ENCODE measurements at regions not wholly inside any gene's neighbourhood (a gene's known extent, or its start where the extent isn't known, plus 50 kb on each side); places are given as distances from the start of the nearest gene placed in this dataset.

DNA sequence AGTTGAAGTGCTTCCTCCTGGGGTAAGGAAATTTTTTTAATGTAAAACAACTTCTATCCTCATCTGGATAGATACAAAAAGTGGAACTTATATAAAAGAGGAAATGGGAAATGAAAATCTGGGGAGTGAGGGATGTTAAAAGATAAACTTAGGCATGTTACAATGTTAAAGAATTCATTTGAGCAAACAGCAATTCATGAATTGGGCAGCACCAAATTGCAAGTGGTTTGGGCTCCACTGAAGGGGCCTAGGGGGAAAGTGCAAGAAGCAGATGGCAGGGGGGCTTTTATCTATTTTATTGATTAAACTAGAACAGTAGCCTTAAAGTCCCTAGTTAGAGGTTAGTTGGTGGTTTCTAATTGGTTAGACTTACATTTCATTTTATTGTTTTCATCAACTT, 118.1 kb upstream of the NAP1L1 start:
- TF ChIP-seq CTCF (IDR thresholded peaks at IDR 0.05; ENCODE audit: low read depth, low read length), result no peak
- no peak overlapping the region for H3K4me3 ChIP-seq (ENCODE audit: low read depth, low read length)

DNA sequence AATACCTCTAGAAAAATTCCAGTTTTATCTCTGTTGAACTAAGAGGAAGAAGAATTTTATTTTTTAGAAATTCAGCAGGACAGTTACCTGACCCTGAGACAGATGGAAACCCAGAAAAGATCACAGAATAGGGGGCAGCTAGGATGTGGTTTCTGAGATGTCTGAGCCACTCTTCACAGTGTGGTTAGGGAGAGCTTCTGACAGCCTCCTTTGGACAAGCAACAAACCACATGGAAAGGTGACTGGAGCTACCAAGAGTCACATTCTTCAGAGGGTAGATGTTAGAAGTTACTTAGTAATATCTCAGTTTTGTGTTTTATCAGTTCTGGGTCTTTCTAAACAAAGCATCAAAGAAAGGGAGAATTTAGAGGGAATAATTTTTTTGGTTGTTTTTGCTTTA, 117.3 kb upstream of the NAP1L1 start:
- no peak for TF ChIP-seq CTCF (IDR thresholded peaks at IDR 0.05; ENCODE audit: low read depth, low read length)

GRCh38 chr12:76201316-76201715, 116.8 kb upstream of the NAP1L1 start:
- TF ChIP-seq CTCF (IDR thresholded peaks at IDR 0.05; ENCODE audit: low read depth, low read length), result no peak

More for the DNA sequence above, 117.3 kb upstream of the NAP1L1 start:
- no peak overlapping the region for H3K4me3 ChIP-seq (ENCODE audit: low read depth, low read length)

DNA sequence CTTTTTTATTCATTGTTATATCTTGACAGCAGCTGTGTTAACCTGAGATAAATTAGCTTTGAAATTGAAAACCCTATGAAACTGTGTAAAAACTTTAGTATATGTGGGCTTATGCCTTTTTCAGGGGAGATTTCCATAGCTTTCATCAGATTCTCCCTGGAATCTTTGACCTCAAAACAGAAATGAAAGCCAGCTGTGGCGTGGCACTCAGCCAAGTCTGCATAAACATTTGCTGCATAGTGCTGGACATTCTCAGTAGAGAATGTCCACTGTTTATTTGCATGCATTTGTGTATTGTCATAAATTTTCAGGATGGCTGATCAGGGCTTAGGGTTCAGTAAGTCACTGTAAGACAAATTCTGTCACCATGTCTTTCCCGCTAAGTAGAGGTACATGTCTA, 115.3 kb upstream of the NAP1L1 start:
- H3K4me3 ChIP-seq (ENCODE audit: low read depth, low read length), result no peak overlapping the region
- no peak for TF ChIP-seq CTCF (IDR thresholded peaks at IDR 0.05; ENCODE audit: low read depth, low read length)

More at GRCh38 chr12:76201316-76201715, 116.8 kb upstream of the NAP1L1 start:
- no peak overlapping the region for H3K4me3 ChIP-seq (ENCODE audit: low read depth, low read length)

DNA sequence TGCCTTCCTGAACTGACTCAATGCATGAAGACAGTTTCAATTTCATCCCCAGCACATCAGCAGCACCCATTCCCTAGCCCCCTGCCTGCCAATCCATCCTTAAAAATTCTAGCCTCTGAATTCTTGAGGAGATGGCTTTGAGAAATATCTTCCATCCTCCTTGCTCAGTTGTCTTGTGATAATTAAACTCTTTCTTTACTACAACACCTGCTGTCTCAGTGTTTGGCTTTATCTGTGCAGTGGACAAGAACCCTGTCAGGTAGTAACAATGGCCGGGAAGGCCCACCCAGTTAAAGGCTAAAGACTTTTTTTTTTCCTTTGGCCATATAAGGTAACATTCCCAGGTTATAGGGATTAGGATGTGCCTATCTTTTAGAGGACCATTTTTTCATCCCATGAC, 114.4 kb upstream of the NAP1L1 start:
- TF ChIP-seq CTCF (IDR thresholded peaks at IDR 0.05; ENCODE audit: low read depth, low read length), result no peak
- no peak overlapping the region for H3K4me3 ChIP-seq (ENCODE audit: low read depth, low read length)

- TF ChIP-seq CTCF (IDR thresholded peaks at IDR 0.05; ENCODE audit: low read depth, low read length), result no peak
- no peak overlapping the region for H3K4me3 ChIP-seq (ENCODE audit: low read depth, low read length)
Observed at GRCh38 chr12:76197283-76197682, 112.8 kb upstream of the NAP1L1 start.

DNA sequence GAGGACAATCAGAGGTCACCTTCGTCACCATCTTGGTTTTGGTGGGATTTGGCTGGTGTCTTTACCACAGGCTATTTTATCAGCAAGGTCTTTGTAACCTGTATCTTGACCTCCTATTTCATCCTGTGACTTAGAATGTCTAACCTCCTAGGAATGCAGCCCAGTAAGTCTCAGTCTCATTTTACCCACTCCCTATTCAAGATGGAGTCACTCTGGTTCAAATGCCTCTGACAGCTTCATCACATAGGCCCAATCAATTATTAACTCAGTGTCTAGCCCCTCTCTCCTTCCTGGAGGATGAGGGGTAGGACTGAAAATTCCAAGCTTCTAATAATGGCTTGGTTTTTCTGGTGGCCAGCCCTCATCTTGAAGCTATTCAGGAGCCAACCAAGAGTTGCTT, 111.4 kb upstream of the NAP1L1 start:
- no peak overlapping the region for H3K4me3 ChIP-seq (ENCODE audit: low read depth, low read length)
- no peak for TF ChIP-seq CTCF (IDR thresholded peaks at IDR 0.05; ENCODE audit: low read depth, low read length)
